ENCODE measurements at regions not wholly inside any gene's neighbourhood (a gene's known extent, or its start where the extent isn't known, plus 50 kb on each side); places are given as distances from the start of the nearest gene placed in this dataset.
A peak's percentile ranks its signal among the peaks of the same experiment; 100 is the strongest.

GRCh38 chr6:126419901-126420300 is 80.0 kb downstream of the CENPW start:
- no peaks in the 10 kb centered on the region for H3K79me2 ChIP-seq (ENCODE audit: insufficient read depth, low read length)
- H3K4me3 Mint-ChIP-seq = no peak overlapping the region
- H3K23ac ChIP-seq (ENCODE audit: insufficient read length, low read depth, low read length) = no peak overlapping the region
- peak overlapping the region in 1 of 3 experiments; percentile 4; a peak in 1 of 7 replicates for H3K27ac Mint-ChIP-seq
- H3K27ac ChIP-seq (ENCODE audit: insufficient read length, low read depth, low read length) = no peak overlapping the region
- no peak overlapping the region for H3K9ac ChIP-seq (ENCODE audit: extremely low read depth, insufficient read length, low read length)
- no peak overlapping the region for H2BK5ac ChIP-seq (ENCODE audit: insufficient read length, low read length)
- no peaks in the 10 kb centered on the region for H3K9me3 ChIP-seq (ENCODE audit: control insufficient read depth, low read depth, low read length)
- H3T11ph ChIP-seq (ENCODE audit: low read length) = no peak overlapping the region
- TF ChIP-seq CTCF (conservative IDR thresholded peaks at IDR 0.05) = no peak
- no peaks in the 10 kb centered on the region for H3K27me3 ChIP-seq (ENCODE audit: insufficient read depth, low read length)
- H4K91ac ChIP-seq (ENCODE audit: insufficient read length, low read depth, low read length) = no peak overlapping the region
- H3K56ac ChIP-seq (ENCODE audit: insufficient read length, low read depth, low read length) = no peak overlapping the region
- DNase-seq = no peak
- H2BK20ac ChIP-seq (ENCODE audit: low read depth, low read length, poor library complexity, severe bottlenecking) = no peak overlapping the region
- H2AFZ ChIP-seq (ENCODE audit: low read length) = no peak overlapping the region
- no peak overlapping the region for H3K4me2 ChIP-seq (ENCODE audit: insufficient read depth, insufficient read length, low read length)
- no peaks in the 10 kb centered on the region for H3K4me1 ChIP-seq (ENCODE audit: insufficient read depth, low read length)
- H3K36me3 Mint-ChIP-seq (ENCODE audit: insufficient read depth in 1 of 3, low read depth in 3 of 3) = peaks cover 0 to 16% (median 5%) of the 10 kb centered on the region in 3 experiments; a peak in 6 of 7 replicates
- H3K23me2 ChIP-seq (ENCODE audit: insufficient read length, low read depth, low read length, poor library complexity, severe bottlenecking) = no peaks in the 10 kb centered on the region
- peaks cover 18 to 20% of the 10 kb centered on the region in 2 experiments for H3K9me3 Mint-ChIP-seq
- H3K4me1 Mint-ChIP-seq = peaks cover 0 to 4% of the 10 kb centered on the region in 2 experiments; a peak in 3 of 4 replicates
- no peak overlapping the region for H2AK5ac ChIP-seq (ENCODE audit: insufficient read length, low read length)
- no peak overlapping the region for H3K14ac ChIP-seq (ENCODE audit: insufficient read depth, low read length)
- no peak overlapping the region for H4K5ac ChIP-seq (ENCODE audit: insufficient read length, low read depth, low read length)
- H3K79me1 ChIP-seq (ENCODE audit: insufficient read depth, low read depth, low read length, poor library complexity, severe bottlenecking) = no peaks in the 10 kb centered on the region
- no peaks in the 10 kb centered on the region for H4K20me1 ChIP-seq (ENCODE audit: control insufficient read depth, insufficient read depth, insufficient read length)
- H3K4ac ChIP-seq (ENCODE audit: low read depth, low read length) = no peak overlapping the region
- no peak overlapping the region for H2BK120ac ChIP-seq (ENCODE audit: low read depth, low read length, poor library complexity, severe bottlenecking)
- no peak overlapping the region for H2BK15ac ChIP-seq (ENCODE audit: low read depth, low read length)
- H2BK12ac ChIP-seq (ENCODE audit: insufficient read length, low read depth, low read length) = no peak overlapping the region
- no peak overlapping the region for H3K18ac ChIP-seq (ENCODE audit: insufficient read length, low read depth, low read length)
- no peak overlapping the region for H4K8ac ChIP-seq (replicated peaks; ENCODE audit: insufficient read length, low read depth, low read length)
- no peaks in the 10 kb centered on the region for H3K27me3 Mint-ChIP-seq (ENCODE audit: low read depth)

All from H9 (cell line).